WTC11 (cell line): ENCODE measurements at regions not wholly inside any gene's neighbourhood (a gene's known extent, or its start where the extent isn't known, plus 50 kb on each side); places are given as distances from the start of the nearest gene placed in this dataset.

Experiments used
- ATAC-seq: fragments of 200-7000 bp; cut with Tn5 transposase; 2 replicates; pipeline ENCODE4 v1.10.0; 2021; ENCODE audit warnings: mild to moderate bottlenecking, moderate library complexity
- CTCF ChIA-PET: fragments of 300-600 bp; sonication (Branson Sonifier 250); formaldehyde crosslinking; loops from one replicate; lab custom pipeline; 2021; ENCODE audit warnings: antibody characterized with exemption; lab: Charles Lee
- POLR2A ChIA-PET: fragments of 350-600 bp; sonication (Branson Sonifier 250); formaldehyde crosslinking; loops from one replicate; lab custom pipeline; 2021; ENCODE audit warnings: antibody characterized with exemption; lab: Charles Lee
- DNase-seq: peaks from one replicate; pipeline ENCODE4 v3.0.0; 2021; ENCODE audit warnings: low spot score
- H3K27ac Mint-ChIP-seq: 2 replicates; pipeline ENCODE4 v1.8.0; 2021; ENCODE audit warnings: mixed read lengths
- H3K27me3 Mint-ChIP-seq: 2 replicates; pipeline ENCODE4 v1.8.0; 2021; ENCODE audit warnings: low read depth, mild to moderate bottlenecking, moderate library complexity, mixed read lengths
- H3K36me3 Mint-ChIP-seq: 2 replicates; pipeline ENCODE4 v1.8.0; 2021; ENCODE audit warnings: mixed read lengths
- H3K4me1 Mint-ChIP-seq: 2 replicates; pipeline ENCODE4 v1.8.0; 2022; ENCODE audit warnings: mixed read lengths
- H3K4me3 Mint-ChIP-seq: 2 replicates; pipeline ENCODE4 v1.8.0; 2021; ENCODE audit warnings: mild to moderate bottlenecking, moderate library complexity, mixed read lengths
- H3K9me3 Mint-ChIP-seq: 2 replicates; pipeline ENCODE4 v1.8.0; 2021; ENCODE audit warnings: mixed read lengths
- ARID4B ChIP-seq: sonication (generic); formaldehyde crosslinking; IDR thresholded peaks from 2 replicates; pipeline ENCODE4 v1.8.0; 2023; ENCODE audit warnings: missing genetic modification reagents, mild to moderate bottlenecking, borderline replicate concordance
- ATF2 ChIP-seq: sonication (generic); formaldehyde crosslinking; IDR thresholded peaks from 2 replicates; pipeline ENCODE4 v1.8.1; 2022; ENCODE audit warnings: low read depth, missing genetic modification reagents, borderline replicate concordance
- ATF3 ChIP-seq: sonication (generic); formaldehyde crosslinking; conservative IDR thresholded peaks from 2 replicates; pipeline ENCODE4 v1.8.1; 2022; ENCODE audit warnings: mild to moderate bottlenecking, missing genetic modification reagents
- CTCF ChIP-seq: fragments of 200-600 bp; IDR thresholded peaks from 2 replicates; pipeline ENCODE4 v1.8.0; 2022; ENCODE audit warnings: antibody characterized with exemption
- E2F5 ChIP-seq: sonication (generic); formaldehyde crosslinking; IDR thresholded peaks from 2 replicates; pipeline ENCODE4 v1.8.1; 2022; ENCODE audit warnings: mild to moderate bottlenecking, moderate library complexity, missing genetic modification reagents
- JAZF1 ChIP-seq: fragments of 250-450 bp; sonication (Bioruptor Pico); IDR thresholded peaks from 2 replicates; pipeline ENCODE4 v1.9.0; 2021; ENCODE audit warnings: moderate library complexity, mild to moderate bottlenecking, inconsistent platforms
- MAX ChIP-seq: sonication (generic); formaldehyde crosslinking; IDR thresholded peaks from 2 replicates; pipeline ENCODE4 v1.8.0; 2022; ENCODE audit warnings: mild to moderate bottlenecking, missing genetic modification reagents
- NFYB ChIP-seq: sonication (generic); formaldehyde crosslinking; conservative IDR thresholded peaks from 2 replicates; pipeline ENCODE4 v1.8.0; 2022; ENCODE audit warnings: low read depth, missing genetic modification reagents
- SOX15 ChIP-seq: fragments of 250-450 bp; sonication (Bioruptor Pico); IDR thresholded peaks from 2 replicates; pipeline ENCODE4 v1.9.0; 2021; ENCODE audit warnings: mild to moderate bottlenecking
- ZNF317 ChIP-seq: sonication (generic); formaldehyde crosslinking; IDR thresholded peaks from 2 replicates; pipeline ENCODE4 v1.8.1; 2023; ENCODE audit warnings: low read depth, mild to moderate bottlenecking, moderate library complexity, missing genetic modification reagents, borderline replicate concordance
- TF ChIP-seq, protein P1 (sequence below): sonication (generic); formaldehyde crosslinking; IDR thresholded peaks from 2 replicates; pipeline ENCODE4 v1.8.1; 2023; ENCODE audit warnings: mild to moderate bottlenecking, moderate library complexity, missing genetic modification reagents
- TF ChIP-seq, protein P2 (sequence below): sonication (generic); formaldehyde crosslinking; IDR thresholded peaks from 2 replicates; pipeline ENCODE4 v1.8.0; 2022; ENCODE audit warnings: mild to moderate bottlenecking, missing genetic modification reagents
- TF ChIP-seq, protein P3 (sequence below): sonication (generic); formaldehyde crosslinking; IDR thresholded peaks from 2 replicates; pipeline ENCODE4 v1.8.1; 2023; ENCODE audit warnings: mild to moderate bottlenecking, missing genetic modification reagents, moderate library complexity
- TF ChIP-seq, protein P4 (sequence below): sonication (generic); formaldehyde crosslinking; IDR thresholded peaks from 2 replicates; pipeline ENCODE4 v1.8.0; 2023; ENCODE audit warnings: mild to moderate bottlenecking, missing genetic modification reagents
- TF ChIP-seq, protein P5 (sequence below): sonication (generic); formaldehyde crosslinking; IDR thresholded peaks from 2 replicates; pipeline ENCODE4 v1.8.1; 2022; ENCODE audit warnings: mild to moderate bottlenecking, missing genetic modification reagents, moderate library complexity, borderline replicate concordance

DNA sequence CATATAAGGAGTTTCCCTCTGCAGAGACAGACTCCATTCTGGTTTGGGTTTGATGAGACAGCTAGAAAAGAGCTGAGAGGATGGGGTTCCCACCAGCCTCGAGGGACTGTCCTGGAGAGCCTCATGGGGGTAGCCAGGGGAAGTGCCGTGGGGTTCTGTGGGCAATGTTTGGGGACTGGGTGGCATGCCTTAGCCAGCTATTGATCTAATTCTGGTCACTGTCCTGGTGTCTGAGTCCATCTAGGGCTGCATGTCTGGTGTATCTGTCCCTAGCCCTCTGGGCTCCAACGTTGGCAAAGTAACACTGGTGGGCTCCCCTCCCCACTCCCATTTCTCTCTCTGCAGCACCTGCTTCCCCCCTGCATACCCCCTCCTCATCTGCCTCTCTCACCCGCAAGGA, 135.4 kb downstream of the SMIM20 start (continued):
- TF ChIP-seq CTCF: no peak
- TF ChIP-seq, protein P1, sequence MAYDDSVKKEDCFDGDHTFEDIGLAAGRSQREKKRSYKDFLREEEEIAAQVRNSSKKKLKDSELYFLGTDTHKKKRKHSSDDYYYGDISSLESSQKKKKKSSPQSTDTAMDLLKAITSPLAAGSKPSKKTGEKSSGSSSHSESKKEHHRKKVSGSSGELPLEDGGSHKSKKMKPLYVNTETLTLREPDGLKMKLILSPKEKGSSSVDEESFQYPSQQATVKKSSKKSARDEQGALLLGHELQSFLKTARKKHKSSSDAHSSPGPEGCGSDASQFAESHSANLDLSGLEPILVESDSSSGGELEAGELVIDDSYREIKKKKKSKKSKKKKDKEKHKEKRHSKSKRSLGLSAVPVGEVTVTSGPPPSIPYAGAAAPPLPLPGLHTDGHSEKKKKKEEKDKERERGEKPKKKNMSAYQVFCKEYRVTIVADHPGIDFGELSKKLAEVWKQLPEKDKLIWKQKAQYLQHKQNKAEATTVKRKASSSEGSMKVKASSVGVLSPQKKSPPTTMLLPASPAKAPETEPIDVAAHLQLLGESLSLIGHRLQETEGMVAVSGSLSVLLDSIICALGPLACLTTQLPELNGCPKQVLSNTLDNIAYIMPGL: no peak
- TF ChIP-seq, protein P2, sequence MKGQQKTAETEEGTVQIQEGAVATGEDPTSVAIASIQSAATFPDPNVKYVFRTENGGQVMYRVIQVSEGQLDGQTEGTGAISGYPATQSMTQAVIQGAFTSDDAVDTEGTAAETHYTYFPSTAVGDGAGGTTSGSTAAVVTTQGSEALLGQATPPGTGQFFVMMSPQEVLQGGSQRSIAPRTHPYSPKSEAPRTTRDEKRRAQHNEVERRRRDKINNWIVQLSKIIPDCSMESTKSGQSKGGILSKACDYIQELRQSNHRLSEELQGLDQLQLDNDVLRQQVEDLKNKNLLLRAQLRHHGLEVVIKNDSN (CRISPR knock-in tag): no peak
- TF ChIP-seq, protein P3, sequence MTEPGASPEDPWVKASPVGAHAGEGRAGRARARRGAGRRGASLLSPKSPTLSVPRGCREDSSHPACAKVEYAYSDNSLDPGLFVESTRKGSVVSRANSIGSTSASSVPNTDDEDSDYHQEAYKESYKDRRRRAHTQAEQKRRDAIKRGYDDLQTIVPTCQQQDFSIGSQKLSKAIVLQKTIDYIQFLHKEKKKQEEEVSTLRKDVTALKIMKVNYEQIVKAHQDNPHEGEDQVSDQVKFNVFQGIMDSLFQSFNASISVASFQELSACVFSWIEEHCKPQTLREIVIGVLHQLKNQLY (CRISPR knock-in tag): no peak
- TF ChIP-seq JAZF1 (CRISPR knock-in tag): no peak
- no peak for TF ChIP-seq ATF2 (CRISPR knock-in tag)
- no peak for TF ChIP-seq ZNF317 (CRISPR knock-in tag)
- no peak for TF ChIP-seq ATF3 (CRISPR knock-in tag)

GRCh38 chr4:26050212-26050643, 136.2 kb downstream of the SMIM20 start:
- no peaks in the 10 kb centered on the region; the same call in 1 of the 2 replicates for H3K27me3 Mint-ChIP-seq
- DNase-seq (no peak), ATAC-seq (no peak)
- H3K36me3 Mint-ChIP-seq: 0 out of 2 replicates have a peak, but pooled peaks cover 2% of the 10 kb centered on the region
- POLR2A ChIA-PET: no interaction called here
- H3K4me3 Mint-ChIP-seq: no peak overlapping the region
- CTCF ChIA-PET: no interaction called here
- peaks cover 17% of the 10 kb centered on the region for H3K9me3 Mint-ChIP-seq
- peaks cover 18% of the 10 kb centered on the region for H3K4me1 Mint-ChIP-seq
- H3K27ac Mint-ChIP-seq: no peak overlapping the region; the same call in 1 of the 2 replicates
- no peak for TF ChIP-seq NFYB (CRISPR knock-in tag)
- no peak for TF ChIP-seq SOX15 (CRISPR knock-in tag)
- TF ChIP-seq, protein P4, sequence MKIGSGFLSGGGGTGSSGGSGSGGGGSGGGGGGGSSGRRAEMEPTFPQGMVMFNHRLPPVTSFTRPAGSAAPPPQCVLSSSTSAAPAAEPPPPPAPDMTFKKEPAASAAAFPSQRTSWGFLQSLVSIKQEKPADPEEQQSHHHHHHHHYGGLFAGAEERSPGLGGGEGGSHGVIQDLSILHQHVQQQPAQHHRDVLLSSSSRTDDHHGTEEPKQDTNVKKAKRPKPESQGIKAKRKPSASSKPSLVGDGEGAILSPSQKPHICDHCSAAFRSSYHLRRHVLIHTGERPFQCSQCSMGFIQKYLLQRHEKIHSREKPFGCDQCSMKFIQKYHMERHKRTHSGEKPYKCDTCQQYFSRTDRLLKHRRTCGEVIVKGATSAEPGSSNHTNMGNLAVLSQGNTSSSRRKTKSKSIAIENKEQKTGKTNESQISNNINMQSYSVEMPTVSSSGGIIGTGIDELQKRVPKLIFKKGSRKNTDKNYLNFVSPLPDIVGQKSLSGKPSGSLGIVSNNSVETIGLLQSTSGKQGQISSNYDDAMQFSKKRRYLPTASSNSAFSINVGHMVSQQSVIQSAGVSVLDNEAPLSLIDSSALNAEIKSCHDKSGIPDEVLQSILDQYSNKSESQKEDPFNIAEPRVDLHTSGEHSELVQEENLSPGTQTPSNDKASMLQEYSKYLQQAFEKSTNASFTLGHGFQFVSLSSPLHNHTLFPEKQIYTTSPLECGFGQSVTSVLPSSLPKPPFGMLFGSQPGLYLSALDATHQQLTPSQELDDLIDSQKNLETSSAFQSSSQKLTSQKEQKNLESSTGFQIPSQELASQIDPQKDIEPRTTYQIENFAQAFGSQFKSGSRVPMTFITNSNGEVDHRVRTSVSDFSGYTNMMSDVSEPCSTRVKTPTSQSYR: no peak
- TF ChIP-seq, protein P5, sequence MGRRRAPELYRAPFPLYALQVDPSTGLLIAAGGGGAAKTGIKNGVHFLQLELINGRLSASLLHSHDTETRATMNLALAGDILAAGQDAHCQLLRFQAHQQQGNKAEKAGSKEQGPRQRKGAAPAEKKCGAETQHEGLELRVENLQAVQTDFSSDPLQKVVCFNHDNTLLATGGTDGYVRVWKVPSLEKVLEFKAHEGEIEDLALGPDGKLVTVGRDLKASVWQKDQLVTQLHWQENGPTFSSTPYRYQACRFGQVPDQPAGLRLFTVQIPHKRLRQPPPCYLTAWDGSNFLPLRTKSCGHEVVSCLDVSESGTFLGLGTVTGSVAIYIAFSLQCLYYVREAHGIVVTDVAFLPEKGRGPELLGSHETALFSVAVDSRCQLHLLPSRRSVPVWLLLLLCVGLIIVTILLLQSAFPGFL: no peak
- TF ChIP-seq ATF3 (CRISPR knock-in tag): no peak
- no peak for TF ChIP-seq E2F5
- TF ChIP-seq MAX (CRISPR knock-in tag): no peak
- TF ChIP-seq, protein P1: no peak
- no peak for TF ChIP-seq ARID4B (CRISPR knock-in tag)
